H9 (cell line): ENCODE measurements at regions not wholly inside any gene's neighbourhood (a gene's known extent, or its start where the extent isn't known, plus 50 kb on each side); places are given as distances from the start of the nearest gene placed in this dataset.

Source experiments
- DNase-seq: peaks from one replicate; pipeline ENCODE4 v3.0.0-alpha.2; 2017
- H2AFZ ChIP-seq: one replicate; pipeline ENCODE4 v1.6.1; 2013; ENCODE audit warnings: mild to moderate bottlenecking, low read length, control low read depth, moderate library complexity
- H2AK5ac ChIP-seq: 2 replicates; pipeline ENCODE4 v1.6.1; 2013; ENCODE audit warnings: low read length, control low read depth, mixed read lengths; ENCODE audit not compliant: insufficient read length
- H2BK120ac ChIP-seq: one replicate; pipeline ENCODE4 v1.6.1; 2013; ENCODE audit warnings: low read depth, mild to moderate bottlenecking, low read length, control low read depth, inconsistent platforms; ENCODE audit not compliant: poor library complexity, severe bottlenecking
- H2BK12ac ChIP-seq: 2 replicates; pipeline ENCODE4 v1.6.1; 2013; ENCODE audit warnings: low read length, control low read depth, mixed read lengths, low read depth; ENCODE audit not compliant: insufficient read length
- H2BK15ac ChIP-seq: 2 replicates; pipeline ENCODE4 v1.6.1; 2013; ENCODE audit warnings: low read depth, low read length, control low read depth
- H2BK20ac ChIP-seq: one replicate; pipeline ENCODE4 v1.6.1; 2013; ENCODE audit warnings: low read depth, mild to moderate bottlenecking, low read length, control low read depth, inconsistent platforms; ENCODE audit not compliant: poor library complexity, severe bottlenecking
- H2BK5ac ChIP-seq: 2 replicates; pipeline ENCODE4 v1.6.1; 2013; ENCODE audit warnings: low read length, control low read depth, mixed read lengths; ENCODE audit not compliant: insufficient read length
- H3K14ac ChIP-seq: 2 replicates; pipeline ENCODE4 v1.6.1; 2013; ENCODE audit warnings: low read length, control low read depth; ENCODE audit not compliant: insufficient read depth
- H3K18ac ChIP-seq: 2 replicates; pipeline ENCODE4 v1.6.1; 2013; ENCODE audit warnings: low read depth, mild to moderate bottlenecking, mixed read lengths, low read length, control low read depth; ENCODE audit not compliant: insufficient read length
- H3K23ac ChIP-seq: 2 replicates; pipeline ENCODE4 v1.6.1; 2013; ENCODE audit warnings: low read length, control low read depth, mixed read lengths, low read depth; ENCODE audit not compliant: insufficient read length
- H3K23me2 ChIP-seq: 2 replicates; pipeline ENCODE4 v1.6.1; 2013; ENCODE audit warnings: low read depth, mild to moderate bottlenecking, mixed read lengths, low read length, control low read depth; ENCODE audit not compliant: insufficient read length, poor library complexity, severe bottlenecking
- H3K27ac ChIP-seq: 2 replicates; pipeline ENCODE4 v1.5.1; 2013; ENCODE audit warnings: low read length, control low read depth, mixed read lengths, low read depth; ENCODE audit not compliant: insufficient read length
- H3K27me3 ChIP-seq: 2 replicates; pipeline ENCODE4 v1.6.1; 2013; ENCODE audit warnings: low read length, control low read depth, inconsistent platforms; ENCODE audit not compliant: insufficient read depth
- H3K4ac ChIP-seq: 2 replicates; pipeline ENCODE4 v1.6.1; 2013; ENCODE audit warnings: low read depth, mild to moderate bottlenecking, control low read depth, inconsistent platforms, low read length, moderate library complexity
- H3K4me1 ChIP-seq: 2 replicates; pipeline ENCODE4 v1.6.1; 2013; ENCODE audit warnings: low read length, control low read depth, inconsistent platforms; ENCODE audit not compliant: insufficient read depth
- H3K4me2 ChIP-seq: 2 replicates; pipeline ENCODE4 v1.6.1; 2013; ENCODE audit warnings: low read length, control low read depth, mixed read lengths; ENCODE audit not compliant: insufficient read length, insufficient read depth
- H3K56ac ChIP-seq: 2 replicates; pipeline ENCODE4 v1.6.1; 2013; ENCODE audit warnings: low read depth, mild to moderate bottlenecking, mixed read lengths, low read length, control low read depth; ENCODE audit not compliant: insufficient read length
- H3K79me1 ChIP-seq: 2 replicates; pipeline ENCODE4 v1.6.1; 2013; ENCODE audit warnings: low read depth, mild to moderate bottlenecking, moderate library complexity, low read length, control low read depth, inconsistent platforms; ENCODE audit not compliant: insufficient read depth, poor library complexity, severe bottlenecking
- H3K79me2 ChIP-seq: 2 replicates; pipeline ENCODE4 v1.6.1; 2013; ENCODE audit warnings: low read length, control low read depth, inconsistent platforms; ENCODE audit not compliant: insufficient read depth
- H3K9ac ChIP-seq: 2 replicates; pipeline ENCODE4 v1.6.1; 2013; ENCODE audit warnings: low read length, control low read depth, mixed read lengths; ENCODE audit not compliant: insufficient read length; ENCODE audit errors: extremely low read depth
- H3K9me3 ChIP-seq: one replicate; pipeline ENCODE4 v1.6.1; 2013; ENCODE audit warnings: low read depth, low read length, inconsistent platforms; ENCODE audit not compliant: control insufficient read depth
- H3T11ph ChIP-seq: one replicate; pipeline ENCODE4 v1.6.1; 2013; ENCODE audit warnings: mild to moderate bottlenecking, low read length, control low read depth, inconsistent platforms
- H4K20me1 ChIP-seq: one replicate; pipeline ENCODE4 v1.6.1; 2013; ENCODE audit not compliant: control insufficient read depth, insufficient read length, insufficient read depth
- H4K5ac ChIP-seq: 2 replicates; pipeline ENCODE4 v1.6.1; 2013; ENCODE audit warnings: low read depth, mild to moderate bottlenecking, mixed read lengths, low read length, control low read depth; ENCODE audit not compliant: insufficient read length
- H4K8ac ChIP-seq: replicated peaks from 2 replicates; pipeline ENCODE4 v1.6.1; 2013; ENCODE audit warnings: low read length, control low read depth, mixed read lengths, low read depth; ENCODE audit not compliant: insufficient read length
- H4K91ac ChIP-seq: 2 replicates; pipeline ENCODE4 v1.6.1; 2013; ENCODE audit warnings: low read depth, mild to moderate bottlenecking, moderate library complexity, mixed read lengths, low read length, control low read depth; ENCODE audit not compliant: insufficient read length
- H3K27ac Mint-ChIP-seq, 3 experiments: 2 replicates in 2 of 3; 3 replicates in 1 of 3; pipeline ENCODE4 v1.8.0; 2020 to 2021; ENCODE audit warnings: mixed read lengths in 3 of 3, mild to moderate bottlenecking in 1 of 3, moderate library complexity in 1 of 3
- H3K27me3 Mint-ChIP-seq: 2 replicates; pipeline ENCODE4 v1.8.0; 2021; ENCODE audit warnings: low read depth, mild to moderate bottlenecking, moderate library complexity, mixed read lengths
- H3K36me3 Mint-ChIP-seq, 3 experiments: 2 replicates in 2 of 3; 3 replicates in 1 of 3; pipeline ENCODE4 v1.8.0; 2020 to 2021; ENCODE audit warnings: low read depth in 3 of 3, mixed read lengths in 3 of 3; ENCODE audit not compliant: insufficient read depth in 1 of 3
- H3K4me1 Mint-ChIP-seq, 2 experiments: 2 replicates each; pipeline ENCODE4 v1.8.0; 2020; ENCODE audit warnings: mixed read lengths in 2 of 2
- H3K4me3 Mint-ChIP-seq, 2 experiments: 2 replicates in 1 of 2; 3 replicates in 1 of 2; pipeline ENCODE4 v1.8.0; 2020 to 2021; ENCODE audit warnings: mild to moderate bottlenecking in 2 of 2, mixed read lengths in 2 of 2, moderate library complexity in 1 of 2
- H3K9me3 Mint-ChIP-seq, 2 experiments: 2 replicates in 1 of 2; 3 replicates in 1 of 2; pipeline ENCODE4 v1.8.0; 2020; ENCODE audit warnings: mild to moderate bottlenecking in 2 of 2, mixed read lengths in 2 of 2, moderate library complexity in 1 of 2
- CTCF ChIP-seq: fragments of 200-600 bp; sonication (generic); conservative IDR thresholded peaks from 3 replicates; pipeline ENCODE4 v1.8.0; 2021; ENCODE audit warnings: antibody characterized with exemption, mild to moderate bottlenecking
- WGBS: extraction: QIAGEN DNeasy Blood & Tissue Kit; methylation state at CpG from one replicate; pipeline ENCODE4 v1.1.7; 2013; ENCODE audit warnings: missing lambda C conversion rate, low lambda C conversion rate, mixed read lengths; ENCODE audit not compliant: insufficient read length; ENCODE audit errors: extremely low coverage; 5-methylcytosine and 5-hydroxymethylcytosine counted together

GRCh38 chr4:180280076-180280475 lies 1963.1 kb upstream of the TENM3 start:
- Mint-ChIP-seq H3K4me1 (no peaks in the 10 kb centered on the region), H3K9me3 (no peaks in the 10 kb centered on the region), H3K27me3 (no peaks in the 10 kb centered on the region), H3K27ac (no peak overlapping the region), H3K36me3 (no peaks in the 10 kb centered on the region; a peak in 1 of 7 replicates), H3K4me3 (no peak overlapping the region)
- Histone ChIP-seq H3K27me3 (no peaks in the 10 kb centered on the region), H4K5ac (no peak overlapping the region), H3K27ac (no peak overlapping the region), H3K4me2 (no peak overlapping the region), H4K20me1 (no peaks in the 10 kb centered on the region), H4K91ac (no peak overlapping the region), H3K23me2 (no peaks in the 10 kb centered on the region), H3K14ac (no peak overlapping the region), H3K79me1 (no peaks in the 10 kb centered on the region), H2AK5ac (no peak overlapping the region), H3K4me1 (no peaks in the 10 kb centered on the region), H3K4ac (no peak overlapping the region), H3K18ac (no peak overlapping the region), H2BK20ac (no peak overlapping the region), H3K56ac (no peak overlapping the region), H2BK5ac (no peak overlapping the region), H4K8ac (no peak overlapping the region), H3K9ac (no peak overlapping the region), H2BK120ac (no peak overlapping the region), H2BK15ac (no peak overlapping the region), H2BK12ac (no peak overlapping the region), H3K23ac (no peak overlapping the region), H3K79me2 (no peaks in the 10 kb centered on the region), H3K9me3 (no peaks in the 10 kb centered on the region), H3T11ph (no peak overlapping the region), H2AFZ (no peak overlapping the region)
- TF ChIP-seq CTCF, result no peak
- no CpG with 5 or more reads among the region's 3 CpGs for WGBS
- no peak for DNase-seq
